GM10248 (cell line): ENCODE measurements at regions not wholly inside any gene's neighbourhood (a gene's known extent, or its start where the extent isn't known, plus 50 kb on each side); places are given as distances from the start of the nearest gene placed in this dataset.

Experiments
- CTCF ChIA-PET: fragments of 300-600 bp; sonication (Branson Sonifier 250); formaldehyde crosslinking; extraction: SDS; loops from one replicate; lab custom pipeline; 2021; ENCODE audit warnings: antibody characterized with exemption; lab: Yijun Ruan, JAX
- POLR2A ChIA-PET: fragments of 350-650 bp; sonication (Branson Sonifier 250); formaldehyde crosslinking; extraction: SDS; loops from one replicate; lab custom pipeline; 2020; ENCODE audit warnings: antibody characterized with exemption; lab: Yijun Ruan, JAX
- DNase-seq: peaks from one replicate; pipeline ENCODE4 v3.0.0; 2012; ENCODE audit errors: extremely low spot score
- CTCF ChIP-seq: IDR thresholded peaks from 2 replicates; pipeline ENCODE4 v1.5.1; 2012; ENCODE audit warnings: mild to moderate bottlenecking, low read depth; ENCODE audit errors: extremely low read depth, missing control alignments, control extremely low read depth

GRCh38 chr14:101616202-101616601 is 54.9 kb downstream of the DIO3 start:
- POLR2A ChIA-PET, result no interaction called here

GRCh38 chr14:101619484-101619883 is 58.2 kb downstream of the DIO3 start:
- DNase-seq, result no peak
- no peak for TF ChIP-seq CTCF
- ChIA-PET POLR2A (no interaction called here), CTCF (no interaction called here)

More at GRCh38 chr14:101616202-101616601, 54.9 kb downstream of the DIO3 start:
- DNase-seq, result no peak
- no peak for TF ChIP-seq CTCF
- CTCF ChIA-PET, result interaction anchor here (1.0 kb wide), 1 partner anchor 11 kb away, joined by 3 read pairs; no protein-coding TSS in a partner anchor

- POLR2A ChIA-PET, result no interaction called here
- TF ChIP-seq CTCF, result no peak
- CTCF ChIA-PET, result no interaction called here
- peak; percentile 9 for DNase-seq
Measured at GRCh38 chr14:101620031-101620788, 58.9 kb downstream of the DIO3 start.

- no peak for TF ChIP-seq CTCF
- ChIA-PET POLR2A (no interaction called here), CTCF (no interaction called here)
- DNase-seq, result peak; percentile 10
Measured at GRCh38 chr14:101620821-101621785, 59.8 kb downstream of the DIO3 start.

GRCh38 chr14:101622251-101623076 is 61.2 kb downstream of the DIO3 start:
- DNase-seq, result no peak
- ChIA-PET CTCF (no interaction called here), POLR2A (no interaction called here)
- TF ChIP-seq CTCF, result no peak

- POLR2A ChIA-PET, result no interaction called here
- CTCF ChIA-PET, result interaction anchor here (0.7 kb wide), 1 partner anchor 9 kb away, joined by 4 read pairs; no protein-coding TSS in a partner anchor
- no peak for TF ChIP-seq CTCF
- DNase-seq, result no peak
Measured at GRCh38 chr14:101623077-101623372, 61.7 kb downstream of the DIO3 start.
